GM19372 (cell line): ENCODE measurements at regions not wholly inside any gene's neighbourhood (a gene's known extent, or its start where the extent isn't known, plus 50 kb on each side); places are given as distances from the start of the nearest gene placed in this dataset.
"Not testable (repeated sequence)": the region's sequence is repeated elsewhere in the genome, so short reads cannot be mapped to it uniquely, and the experiment has no call there.

ENCODE experiments used
- ATAC-seq: cut with Tn5 transposase; IDR thresholded peaks from one replicate; pipeline ENCODE4 v1.9.1; 2021; ENCODE audit warnings: mild to moderate bottlenecking, low read depth, moderate library complexity; ENCODE audit not compliant: unreplicated experiment

DNA sequence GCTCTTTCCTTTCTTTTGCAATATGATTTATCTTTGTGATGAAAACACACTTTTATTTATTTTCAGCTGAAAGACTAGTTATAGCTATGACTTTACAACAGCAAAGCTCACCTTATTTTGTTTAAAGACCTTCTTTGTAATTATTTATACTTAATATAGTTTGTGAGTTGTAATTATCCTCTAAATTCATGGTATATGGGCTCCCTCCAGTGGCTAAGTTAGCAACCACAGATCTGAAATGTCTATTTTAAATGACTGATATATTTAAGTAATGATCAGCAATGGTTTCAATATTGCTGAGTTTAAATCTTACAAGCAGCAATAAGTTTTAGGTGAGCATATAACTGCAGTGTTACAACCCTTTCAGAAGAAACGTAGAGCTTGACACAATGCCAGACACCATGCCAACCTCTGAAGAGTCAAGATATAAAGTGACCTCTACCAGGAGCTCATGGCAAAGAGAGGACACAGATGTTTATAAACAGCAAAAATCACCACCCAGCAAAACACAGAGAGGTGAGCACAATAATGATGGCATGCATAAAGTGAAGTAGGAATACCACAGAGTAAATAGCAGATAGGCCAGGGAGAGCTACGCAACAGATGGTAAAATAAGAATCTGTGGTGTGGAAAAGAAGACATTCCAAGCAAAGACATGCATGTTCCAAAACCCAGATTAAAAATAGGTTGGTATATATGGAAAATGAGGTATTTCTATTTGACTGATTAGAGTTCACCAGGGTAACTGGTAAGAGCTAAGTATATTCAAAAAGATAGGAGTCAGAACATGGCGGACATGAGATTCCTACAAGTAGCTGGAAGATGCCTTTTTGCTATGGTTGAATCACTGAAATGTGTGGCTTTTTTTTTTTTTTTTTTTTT lies 143.7 kb upstream of the ZNF385D start:
- no peak for ATAC-seq

DNA sequence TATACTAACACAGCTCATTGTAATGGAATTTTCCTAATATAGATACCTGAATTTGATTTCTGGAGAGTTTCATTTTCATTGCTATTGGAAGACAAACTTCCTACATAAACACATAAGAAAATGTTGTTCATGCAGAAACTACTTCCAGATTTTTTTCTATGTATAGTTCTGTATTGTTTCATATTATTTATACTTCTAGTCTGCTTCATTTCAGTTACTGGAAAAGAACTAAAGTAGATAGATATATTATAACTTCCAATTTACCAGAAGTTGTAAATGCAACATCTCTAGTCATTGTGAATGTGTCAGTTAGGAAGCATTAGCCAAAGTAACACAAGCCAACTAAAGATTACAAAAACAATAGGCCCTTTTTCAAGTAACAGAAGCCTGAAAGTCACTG lies 147.3 kb upstream of the ZNF385D start:
- no peak for ATAC-seq

DNA sequence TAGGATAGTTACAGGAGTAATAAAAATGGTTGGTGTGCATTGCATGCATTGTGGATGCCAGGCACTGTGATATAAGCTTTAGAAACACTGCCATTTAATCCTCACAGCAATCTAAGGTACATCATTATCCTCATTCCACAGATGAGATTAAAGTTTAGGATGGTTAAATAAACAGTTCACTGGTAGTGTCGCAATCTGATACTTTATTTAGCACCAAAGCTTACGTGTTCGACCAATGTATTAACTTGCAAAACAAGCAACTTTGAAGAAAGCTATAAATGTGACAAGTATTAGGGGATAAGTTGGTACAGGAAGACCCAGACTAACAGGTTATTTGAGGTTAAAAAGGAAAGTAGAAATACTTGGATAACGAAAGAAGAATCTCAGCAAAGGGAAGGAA lies 150.5 kb upstream of the ZNF385D start:
- ATAC-seq: no peak

DNA sequence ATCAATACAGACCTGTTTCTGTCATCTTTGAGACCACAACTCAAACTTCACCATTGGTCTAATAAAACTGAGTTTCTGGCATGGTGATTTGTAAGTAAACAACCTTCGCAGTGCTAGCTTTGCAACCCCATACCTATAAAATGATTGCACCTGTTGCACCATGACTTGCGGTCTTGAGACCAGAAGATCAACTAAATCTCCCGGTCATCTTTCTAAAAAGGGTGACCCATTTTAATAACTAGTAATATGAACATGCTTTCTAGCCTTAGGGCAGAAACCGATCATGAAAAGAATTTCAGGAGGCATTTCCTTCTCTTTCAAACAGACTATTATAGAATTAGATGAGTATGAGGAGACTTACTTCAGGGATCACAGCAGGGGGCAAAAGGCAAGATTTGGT lies 151.9 kb upstream of the ZNF385D start:
- no peak for ATAC-seq

DNA sequence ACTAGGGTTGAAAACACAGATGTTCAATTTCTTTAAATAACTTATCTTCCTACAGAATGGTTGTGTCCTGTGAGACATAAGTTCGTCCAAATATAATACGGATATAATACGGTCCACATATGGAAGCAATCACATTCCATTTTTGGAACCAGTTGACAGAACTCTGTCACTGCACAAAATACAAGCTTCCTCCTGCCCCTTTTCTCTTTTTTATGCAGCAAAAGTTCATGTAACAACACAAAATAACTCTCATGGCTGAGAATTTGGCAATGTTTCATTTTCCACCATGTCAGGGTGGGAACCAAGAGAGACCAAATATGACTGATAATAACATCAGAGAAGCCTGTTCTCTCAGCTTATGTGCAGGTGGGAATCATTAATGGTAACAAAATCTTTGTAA lies 158.1 kb upstream of the ZNF385D start:
- no peak for ATAC-seq

DNA sequence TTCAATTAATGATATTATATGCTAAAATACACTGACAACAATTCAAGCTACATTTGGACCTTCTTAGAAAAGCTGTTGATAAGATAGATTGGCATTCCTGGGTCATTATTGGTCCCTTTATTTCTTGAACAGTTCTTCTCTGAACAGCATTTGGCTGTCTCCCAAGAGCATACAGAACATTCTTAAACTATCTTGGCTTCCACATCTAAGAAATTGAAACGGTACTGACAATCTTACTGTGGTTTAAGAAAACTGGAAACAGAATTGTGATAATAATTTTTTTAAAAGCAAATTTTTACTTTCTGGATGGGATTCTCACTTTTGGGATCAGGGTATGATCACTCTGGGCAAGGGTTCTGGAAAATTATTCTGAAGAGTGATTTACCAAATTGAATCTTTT lies 161.7 kb upstream of the ZNF385D start:
- no peak for ATAC-seq

DNA sequence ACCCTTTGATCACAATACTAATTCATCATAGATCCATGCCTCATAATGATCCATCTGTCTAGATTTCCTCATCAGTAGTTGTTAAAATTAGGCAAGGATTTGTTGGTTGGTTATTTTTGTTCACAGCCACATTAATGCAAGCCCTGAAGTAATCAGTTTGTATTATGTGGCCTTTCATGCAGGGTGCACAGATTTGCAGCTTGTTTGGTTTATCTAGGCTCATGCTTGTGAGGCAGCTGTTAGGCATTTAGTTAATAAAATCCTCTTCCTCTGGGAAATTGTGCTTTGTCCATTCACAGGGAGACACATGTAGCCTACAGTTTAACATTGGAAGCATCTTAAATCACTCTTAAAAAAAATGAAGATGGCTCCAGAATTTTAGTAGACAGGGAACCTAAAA lies 162.8 kb upstream of the ZNF385D start:
- ATAC-seq: no peak

DNA sequence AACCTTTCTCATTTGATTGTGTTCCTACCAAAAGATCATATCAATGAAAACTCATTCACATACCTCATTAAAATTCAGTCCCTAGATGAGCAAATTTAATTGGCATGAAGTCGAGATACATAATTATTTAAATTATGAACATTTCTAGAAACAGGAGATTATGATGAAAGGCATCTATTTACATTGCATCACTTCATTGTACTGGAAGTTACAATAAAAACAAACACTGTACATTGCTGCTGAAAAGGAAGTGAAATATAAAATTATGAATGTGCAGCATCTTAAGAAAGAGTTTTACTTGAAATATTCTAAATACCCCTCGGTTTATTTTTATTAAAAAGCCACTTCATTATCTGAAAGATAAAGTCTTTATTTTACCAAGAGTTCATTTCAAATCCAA lies 163.4 kb upstream of the ZNF385D start:
- ATAC-seq: no peak

DNA sequence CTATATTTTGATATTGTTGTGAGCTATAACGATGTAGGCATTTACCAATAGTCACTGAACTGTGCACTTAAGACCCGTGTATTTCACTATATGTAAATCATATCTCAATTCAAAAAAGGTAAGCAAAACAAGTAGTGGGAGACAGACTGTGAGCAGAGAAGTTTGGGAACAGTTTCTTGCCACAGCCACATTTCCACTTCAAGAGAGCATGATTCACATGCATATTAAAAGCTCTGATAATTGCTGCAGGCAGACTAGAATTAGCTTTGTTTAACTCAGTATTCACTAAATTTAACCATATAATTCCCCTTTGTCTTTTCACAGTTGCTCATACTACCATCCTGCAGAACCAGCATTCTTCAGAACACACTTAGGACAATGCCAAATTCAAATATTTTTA lies 168.4 kb upstream of the ZNF385D start:
- no peak for ATAC-seq

DNA sequence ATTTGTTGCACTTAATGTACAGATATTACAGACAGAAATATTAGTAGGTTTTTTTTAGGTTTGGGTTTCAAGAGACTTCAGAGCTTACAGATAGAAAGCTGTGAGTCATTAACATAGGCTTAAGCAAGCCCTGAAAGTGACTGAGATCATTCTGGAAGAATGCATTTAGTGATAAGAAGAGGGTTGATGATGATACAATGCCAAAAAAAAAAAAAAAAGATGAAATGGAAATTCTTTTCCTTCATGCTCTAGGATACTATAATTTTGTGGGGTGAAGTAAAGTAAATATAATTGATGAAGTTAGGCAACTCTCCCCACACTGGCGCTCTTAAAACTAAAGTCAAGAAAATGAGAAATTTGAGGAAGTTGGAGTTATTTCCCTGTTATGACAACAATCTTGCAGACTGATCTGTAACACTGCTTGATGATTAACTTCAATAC lies 169.4 kb upstream of the ZNF385D start:
- no peak for ATAC-seq

DNA sequence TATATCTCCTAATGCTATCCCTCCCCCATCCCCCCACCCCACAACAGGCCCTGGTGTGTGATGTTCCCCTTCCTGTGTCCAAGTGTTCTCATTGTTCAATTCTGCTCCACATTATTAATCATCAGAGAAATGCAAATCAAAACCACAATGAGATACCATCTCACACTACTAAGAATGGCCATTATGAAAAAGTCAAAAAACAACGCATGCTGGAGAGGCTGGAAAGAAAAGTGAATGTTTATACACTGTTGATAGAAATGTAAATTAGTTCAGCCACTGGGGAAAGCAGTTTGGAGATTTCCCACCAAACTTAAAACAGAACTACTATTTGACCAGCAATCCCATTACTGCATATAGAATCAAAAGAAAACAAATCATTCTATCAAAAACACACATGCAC lies 172.1 kb upstream of the ZNF385D start:
- ATAC-seq: not testable (repeated sequence)

DNA sequence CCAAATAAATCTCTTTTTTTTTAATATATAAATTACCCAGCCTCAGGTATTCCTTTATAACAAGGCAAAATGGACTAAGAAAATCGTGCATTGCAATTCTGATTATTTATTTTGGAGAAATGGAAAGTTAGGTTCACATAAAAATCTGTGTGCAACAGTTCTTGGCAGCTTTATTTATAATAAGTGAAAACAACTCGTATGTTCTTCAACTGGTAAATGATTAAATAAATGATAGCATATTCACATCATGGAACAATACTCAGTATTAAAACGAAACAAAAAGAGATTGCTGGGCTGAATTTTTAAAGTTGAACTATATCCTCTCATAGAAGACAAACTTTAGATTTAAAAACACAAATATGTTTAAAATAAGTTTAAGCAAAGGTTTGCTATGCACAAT lies 176.3 kb upstream of the ZNF385D start:
- no peak for ATAC-seq

DNA sequence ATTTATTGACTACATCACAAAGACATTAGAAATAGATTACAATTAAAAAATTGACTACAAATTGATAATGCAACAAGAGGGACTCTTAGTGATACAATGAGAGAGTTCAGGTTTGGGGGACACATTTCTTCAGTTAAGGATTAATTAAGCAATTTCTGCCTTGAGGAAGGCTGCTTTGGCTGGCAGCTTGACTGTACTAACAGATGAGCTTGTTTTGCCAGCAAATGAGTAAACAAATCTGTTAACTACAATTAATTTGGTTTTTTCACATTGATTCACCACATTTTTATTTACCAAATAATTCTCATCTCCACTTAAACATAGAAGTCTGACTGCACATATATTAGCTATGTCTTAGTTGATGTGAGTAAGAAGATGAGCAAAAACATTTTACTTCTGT lies 183.6 kb upstream of the ZNF385D start:
- no peak for ATAC-seq

DNA sequence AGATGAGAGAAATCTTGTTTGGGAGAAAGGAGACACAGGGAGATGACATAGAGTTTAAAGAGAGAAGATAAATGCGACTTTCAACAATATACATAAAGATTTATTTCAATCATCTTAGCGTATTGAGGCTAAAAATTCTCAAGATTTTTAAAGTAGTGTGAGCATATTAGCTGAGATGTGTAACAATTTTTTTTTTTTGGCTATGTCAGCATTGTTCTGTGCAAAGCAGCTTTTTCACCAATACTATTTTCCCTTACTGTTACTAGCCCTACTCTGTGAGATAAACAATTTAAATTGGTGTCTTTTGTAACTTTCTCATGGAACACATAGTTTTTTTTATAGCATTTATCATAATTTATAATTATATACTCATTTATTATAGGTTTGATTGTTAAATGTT lies 185.2 kb upstream of the ZNF385D start:
- no peak for ATAC-seq

DNA sequence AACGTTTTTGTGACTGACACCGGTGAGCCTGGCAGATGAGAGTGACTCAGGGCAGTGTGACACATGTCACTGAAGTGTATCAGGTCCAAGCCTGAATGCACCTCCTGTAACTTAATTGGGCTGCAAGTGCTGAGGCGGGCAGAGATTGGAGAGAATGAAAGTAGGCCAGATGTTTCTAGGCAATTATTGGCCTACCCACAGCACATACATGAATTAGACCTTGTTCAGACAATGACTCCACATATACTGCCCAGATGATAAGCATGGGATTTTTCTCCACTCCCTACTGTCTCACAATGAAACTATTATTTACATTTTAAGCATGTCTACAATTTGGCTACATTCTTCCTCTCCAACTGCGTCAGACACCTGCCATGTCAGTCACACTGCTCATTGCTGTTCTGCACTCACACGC lies 187.3 kb upstream of the ZNF385D start:
- no peak for ATAC-seq

DNA sequence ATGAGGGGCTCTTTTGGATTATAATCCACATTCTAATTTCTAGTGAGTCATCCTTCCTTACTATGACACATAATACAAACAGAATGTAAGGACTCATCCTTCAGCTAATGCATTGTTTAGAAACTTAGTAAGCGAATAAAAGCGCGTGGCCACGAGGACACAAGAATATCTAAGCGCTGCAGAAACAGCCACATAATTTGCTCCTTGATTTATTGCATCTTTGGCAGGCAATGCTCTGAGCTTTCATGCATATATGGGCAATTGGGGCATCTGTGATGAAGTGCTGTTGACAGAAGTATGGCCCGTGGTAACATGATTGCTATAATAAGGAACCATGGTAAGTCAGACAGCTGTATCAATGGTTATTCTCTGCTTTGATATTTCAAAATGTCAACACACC lies 191.3 kb upstream of the ZNF385D start:
- ATAC-seq: no peak

DNA sequence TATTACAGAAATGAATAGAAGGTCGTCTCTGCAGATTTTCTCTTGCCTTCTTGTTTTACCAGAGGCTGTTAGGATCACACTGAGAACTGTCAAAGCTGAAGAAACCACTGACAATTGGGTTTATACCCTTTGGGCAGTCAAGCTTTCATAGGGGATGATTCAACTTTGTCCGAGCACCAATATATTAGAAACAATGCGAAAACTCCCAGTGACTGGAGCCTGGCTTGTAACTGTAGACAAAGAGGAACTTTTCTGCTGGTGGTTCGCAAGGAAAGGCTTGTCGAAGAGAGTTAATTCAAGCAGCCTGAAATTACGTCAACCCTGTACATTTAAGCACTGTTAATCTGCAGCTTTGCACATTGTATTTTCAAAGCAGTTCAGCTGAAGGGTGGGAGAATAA lies 193.2 kb upstream of the ZNF385D start:
- no peak for ATAC-seq

DNA sequence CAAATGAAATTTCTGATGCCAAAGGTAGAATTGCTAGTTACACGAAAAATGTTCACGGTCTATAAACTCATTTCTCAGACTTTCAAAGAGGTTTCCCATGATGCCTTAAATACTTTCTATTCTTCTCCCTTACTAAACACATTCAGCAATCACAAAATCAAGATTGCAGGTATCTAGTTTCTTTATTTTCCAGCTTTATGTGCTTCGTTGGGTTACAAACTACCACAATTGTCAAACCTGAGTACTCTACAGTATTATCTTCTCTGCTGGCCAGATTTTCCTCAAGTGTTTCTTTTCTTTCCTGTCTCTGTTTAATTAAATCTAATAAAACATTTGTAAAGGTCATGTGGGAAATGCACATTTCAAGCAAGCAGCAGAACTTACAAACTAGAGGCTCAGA lies 201.8 kb upstream of the ZNF385D start:
- no peak for ATAC-seq

DNA sequence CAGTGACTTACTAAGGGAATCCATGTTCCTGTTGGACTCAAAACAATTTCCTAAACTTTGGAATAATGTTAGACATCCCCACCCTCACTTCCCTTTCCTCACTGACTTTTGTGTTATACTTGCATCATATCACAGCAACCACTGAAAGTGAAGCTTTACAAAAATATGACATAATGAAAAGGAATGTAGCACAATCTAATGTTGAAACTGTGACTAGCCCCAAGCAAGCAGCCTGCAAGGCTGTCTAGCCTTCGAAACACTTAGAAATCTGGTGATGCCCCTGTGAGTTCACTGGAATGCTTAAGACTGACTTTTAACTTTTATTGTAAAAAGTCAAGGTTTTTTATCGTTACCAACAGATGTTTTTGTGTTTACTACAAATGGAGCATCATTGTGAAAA lies 203.7 kb upstream of the ZNF385D start:
- ATAC-seq: no peak

DNA sequence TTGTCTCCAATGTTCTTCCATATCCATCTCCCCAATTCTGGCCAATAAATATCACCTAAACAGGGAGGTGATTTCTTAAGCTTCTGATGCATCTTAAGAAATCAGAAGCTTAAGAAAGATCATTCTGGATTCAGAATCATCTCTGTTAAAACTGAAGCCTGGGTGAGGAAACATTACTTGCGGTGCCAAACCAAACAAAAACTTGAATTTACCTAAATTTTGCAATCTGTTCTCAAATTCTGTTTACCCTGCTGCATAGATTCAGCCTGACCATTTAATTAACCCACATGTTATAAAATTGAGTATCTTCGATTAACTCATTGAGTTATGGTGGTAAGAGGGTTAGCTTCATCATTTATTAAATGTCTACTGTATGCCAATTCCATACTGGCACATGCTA lies 204.4 kb upstream of the ZNF385D start:
- ATAC-seq: no peak

DNA sequence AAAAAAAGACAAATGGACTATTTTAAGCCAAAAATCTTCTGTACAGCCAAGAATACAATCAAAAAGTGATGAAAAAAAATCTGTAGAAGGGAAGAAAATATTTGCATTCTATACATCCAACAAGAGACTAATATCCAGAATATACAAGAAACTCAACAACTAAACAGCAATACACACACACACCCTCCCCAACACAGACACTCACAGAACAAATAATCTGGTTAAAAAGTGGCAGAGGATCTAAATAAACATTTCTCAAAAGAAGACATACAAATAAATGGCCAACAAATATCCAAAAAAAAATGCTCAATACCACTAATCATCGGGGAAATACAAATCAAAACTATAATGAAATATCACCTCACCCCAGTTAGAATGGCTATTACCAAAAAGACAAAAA lies 209.0 kb upstream of the ZNF385D start:
- no peak for ATAC-seq

DNA sequence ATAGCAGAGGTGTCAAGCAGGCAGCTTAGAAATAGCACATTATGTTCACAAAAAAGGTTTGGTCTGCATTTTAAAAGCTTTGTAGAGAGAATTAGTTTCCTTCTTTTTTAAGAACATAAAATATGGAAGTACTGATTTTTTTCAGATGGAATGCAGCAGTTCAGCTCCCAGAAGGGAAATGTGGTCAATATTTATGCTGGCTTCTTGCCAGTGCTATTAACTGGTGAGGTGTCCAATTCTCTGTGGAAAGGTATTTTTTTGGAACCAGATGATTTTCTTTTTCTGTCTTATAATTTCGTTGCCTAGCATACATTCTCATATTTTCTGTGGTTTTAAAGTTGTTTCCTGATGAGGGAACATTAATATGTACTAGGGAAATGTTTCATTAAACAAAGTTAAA lies 211.4 kb upstream of the ZNF385D start:
- no peak for ATAC-seq

DNA sequence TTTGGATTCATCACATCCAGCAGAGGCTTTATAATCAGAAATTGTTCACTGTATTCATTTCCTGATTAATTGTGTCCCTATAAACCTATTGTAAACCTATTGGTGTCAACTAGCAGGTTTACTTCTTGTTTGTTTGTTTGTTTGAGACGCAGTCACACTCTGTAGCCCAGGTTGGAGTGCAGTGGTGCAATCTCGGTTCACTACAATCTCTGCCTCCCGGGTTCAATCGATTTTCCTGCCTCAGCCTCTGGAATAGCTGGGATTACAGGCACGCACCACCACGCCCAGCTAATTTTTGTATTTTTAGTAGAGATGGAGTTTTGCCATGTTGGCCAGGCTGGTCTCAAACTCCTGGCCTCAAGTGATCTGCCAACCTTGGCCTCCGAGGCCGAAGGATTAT lies 215.4 kb upstream of the ZNF385D start:
- ATAC-seq: not testable (repeated sequence)
